ENCODE measurements at regions not wholly inside any gene's neighbourhood (a gene's known extent, or its start where the extent isn't known, plus 50 kb on each side); places are given as distances from the start of the nearest gene placed in this dataset.

DNA sequence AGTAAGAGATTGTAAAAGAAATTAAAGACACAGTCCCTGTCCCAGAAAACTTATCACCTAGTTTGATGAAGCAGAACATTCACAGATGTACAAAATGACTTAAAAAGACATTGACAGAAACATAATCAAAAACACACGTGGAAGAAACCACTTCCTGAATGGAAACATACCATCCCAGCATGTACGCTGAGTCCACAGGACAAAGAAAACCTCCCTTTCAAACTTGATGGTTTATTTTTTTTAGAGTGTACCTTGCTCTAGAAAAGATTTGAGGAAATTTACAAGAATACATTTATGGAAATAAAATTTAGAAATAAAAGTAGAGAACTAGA lies 140.9 kb downstream of the PMP22 start:
- TF ChIP-seq, protein P1, sequence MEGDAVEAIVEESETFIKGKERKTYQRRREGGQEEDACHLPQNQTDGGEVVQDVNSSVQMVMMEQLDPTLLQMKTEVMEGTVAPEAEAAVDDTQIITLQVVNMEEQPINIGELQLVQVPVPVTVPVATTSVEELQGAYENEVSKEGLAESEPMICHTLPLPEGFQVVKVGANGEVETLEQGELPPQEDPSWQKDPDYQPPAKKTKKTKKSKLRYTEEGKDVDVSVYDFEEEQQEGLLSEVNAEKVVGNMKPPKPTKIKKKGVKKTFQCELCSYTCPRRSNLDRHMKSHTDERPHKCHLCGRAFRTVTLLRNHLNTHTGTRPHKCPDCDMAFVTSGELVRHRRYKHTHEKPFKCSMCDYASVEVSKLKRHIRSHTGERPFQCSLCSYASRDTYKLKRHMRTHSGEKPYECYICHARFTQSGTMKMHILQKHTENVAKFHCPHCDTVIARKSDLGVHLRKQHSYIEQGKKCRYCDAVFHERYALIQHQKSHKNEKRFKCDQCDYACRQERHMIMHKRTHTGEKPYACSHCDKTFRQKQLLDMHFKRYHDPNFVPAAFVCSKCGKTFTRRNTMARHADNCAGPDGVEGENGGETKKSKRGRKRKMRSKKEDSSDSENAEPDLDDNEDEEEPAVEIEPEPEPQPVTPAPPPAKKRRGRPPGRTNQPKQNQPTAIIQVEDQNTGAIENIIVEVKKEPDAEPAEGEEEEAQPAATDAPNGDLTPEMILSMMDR (IDR thresholded peaks at IDR 0.05), result no peak
- TF ChIP-seq EZH2 (IDR thresholded peaks at IDR 0.05), result no peak
- no peak for TF ChIP-seq EZH2phosphoT487 (IDR thresholded peaks at IDR 0.05)
